ENCODE measurements at regions not wholly inside any gene's neighbourhood (a gene's known extent, or its start where the extent isn't known, plus 50 kb on each side); places are given as distances from the start of the nearest gene placed in this dataset.

DNA sequence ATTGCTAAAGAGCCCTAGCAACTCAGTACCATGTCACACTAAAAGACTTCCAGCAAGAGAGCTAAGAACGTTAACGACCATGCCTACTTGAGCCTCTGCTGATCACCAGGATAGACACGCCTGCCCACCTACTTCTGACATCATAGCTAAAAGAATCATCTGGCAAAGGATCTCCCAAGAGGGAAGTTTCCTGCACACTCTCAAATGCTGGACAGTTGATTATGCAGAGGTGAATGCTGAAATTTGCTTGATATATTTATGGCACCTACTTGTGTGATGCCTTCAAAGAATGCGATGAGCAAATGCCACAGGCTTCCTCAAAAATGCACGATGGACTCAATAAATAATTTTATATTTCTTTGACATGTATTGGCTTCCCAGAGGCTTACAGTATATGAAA lies 113.6 kb downstream of the GALC start:
- no peaks in the 10 kb centered on the region for H3K36me3 ChIP-seq (ENCODE audit: insufficient read depth, low read length)
- no peaks in the 10 kb centered on the region for H3K4me1 ChIP-seq (ENCODE audit: insufficient read depth, low read length)
- H3K9ac ChIP-seq (ENCODE audit: low read depth, low read length), result no peak overlapping the region
- no peaks in the 10 kb centered on the region for H3K9me3 ChIP-seq (ENCODE audit: control insufficient read depth, insufficient read depth, low read length)

DNA sequence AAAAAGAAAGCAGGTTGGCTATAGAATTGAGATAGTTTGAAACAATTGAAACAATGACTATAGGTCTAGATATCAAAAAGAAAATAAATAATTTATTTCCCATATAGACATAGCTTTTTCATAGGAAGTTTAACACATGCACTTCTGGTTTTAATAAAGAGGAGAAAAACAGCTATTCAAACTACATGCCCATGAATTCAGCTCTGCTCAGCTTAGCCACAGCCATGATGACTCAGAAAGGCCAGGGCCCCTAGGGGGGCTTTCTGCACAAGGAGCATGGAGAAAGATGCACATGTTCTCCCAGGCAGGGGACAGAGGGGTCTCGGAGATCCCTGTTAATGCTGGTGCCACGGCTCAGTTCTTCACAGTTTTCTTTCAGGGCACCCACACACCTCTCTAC lies 114.0 kb downstream of the GALC start:
- no peak overlapping the region for H3K9ac ChIP-seq (ENCODE audit: low read depth, low read length)
- H3K9me3 ChIP-seq (ENCODE audit: control insufficient read depth, insufficient read depth, low read length), result no peaks in the 10 kb centered on the region
- H3K36me3 ChIP-seq (ENCODE audit: insufficient read depth, low read length), result no peaks in the 10 kb centered on the region
- H3K4me1 ChIP-seq (ENCODE audit: insufficient read depth, low read length), result no peaks in the 10 kb centered on the region

DNA sequence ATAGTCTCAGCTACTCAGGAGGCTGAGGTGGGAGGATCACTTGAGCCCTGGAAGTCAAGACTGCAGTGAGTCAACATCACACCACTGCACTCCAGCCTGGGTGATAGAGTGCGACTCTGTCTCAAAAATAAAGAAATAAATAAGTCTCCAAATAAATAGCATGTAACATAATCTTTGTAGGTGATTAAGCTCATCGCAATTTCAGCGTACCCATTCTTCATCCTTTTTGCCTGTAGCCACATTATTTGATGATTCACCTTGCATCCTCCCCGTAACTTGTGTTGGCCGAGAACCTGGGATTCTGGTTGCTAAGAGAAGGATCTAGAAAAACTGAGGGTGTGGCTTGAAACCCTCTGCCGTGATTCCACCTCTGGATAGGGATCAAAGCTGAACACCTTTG lies 115.1 kb downstream of the GALC start:
- Histone ChIP-seq H3K9ac (ENCODE audit: low read depth, low read length) (no peak overlapping the region), H3K4me1 (ENCODE audit: insufficient read depth, low read length) (no peaks in the 10 kb centered on the region; the same call in 1 of the 2 replicates), H3K9me3 (ENCODE audit: control insufficient read depth, insufficient read depth, low read length) (no peaks in the 10 kb centered on the region), H3K36me3 (ENCODE audit: insufficient read depth, low read length) (no peaks in the 10 kb centered on the region)

GRCh38 chr14:87874676-87875075 lies 118.3 kb downstream of the GALC start:
- Histone ChIP-seq H3K9ac (ENCODE audit: low read depth, low read length) (no peak overlapping the region), H3K4me1 (ENCODE audit: insufficient read depth, low read length) (no peaks in the 10 kb centered on the region; the same call in 1 of the 2 replicates), H3K36me3 (ENCODE audit: insufficient read depth, low read length) (no peaks in the 10 kb centered on the region), H3K9me3 (ENCODE audit: control insufficient read depth, insufficient read depth, low read length) (no peaks in the 10 kb centered on the region)

DNA sequence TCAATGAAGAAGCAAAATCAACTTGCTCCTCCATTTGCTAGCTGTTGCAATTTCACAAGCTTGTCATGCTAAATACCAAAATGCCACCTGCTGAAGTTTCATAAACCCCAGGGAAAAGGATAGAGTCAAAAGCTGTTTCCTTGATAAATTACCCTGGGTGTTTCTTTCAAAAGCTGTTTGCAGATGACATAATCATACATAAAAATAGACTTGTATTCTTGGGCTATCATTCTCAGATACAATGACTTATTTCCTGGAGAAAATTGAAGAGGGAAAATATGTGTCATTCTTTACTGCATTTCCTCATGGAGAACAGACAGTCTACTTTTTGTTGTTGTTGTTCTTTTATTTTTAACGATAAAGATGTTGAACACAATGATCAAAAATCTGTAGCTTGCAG lies 119.2 kb downstream of the GALC start:
- no peaks in the 10 kb centered on the region for H3K9me3 ChIP-seq (ENCODE audit: control insufficient read depth, insufficient read depth, low read length)
- no peak overlapping the region for H3K9ac ChIP-seq (ENCODE audit: low read depth, low read length)
- H3K36me3 ChIP-seq (ENCODE audit: insufficient read depth, low read length), result no peaks in the 10 kb centered on the region
- H3K4me1 ChIP-seq (ENCODE audit: insufficient read depth, low read length), result no peaks in the 10 kb centered on the region; the same call in 1 of the 2 replicates

DNA sequence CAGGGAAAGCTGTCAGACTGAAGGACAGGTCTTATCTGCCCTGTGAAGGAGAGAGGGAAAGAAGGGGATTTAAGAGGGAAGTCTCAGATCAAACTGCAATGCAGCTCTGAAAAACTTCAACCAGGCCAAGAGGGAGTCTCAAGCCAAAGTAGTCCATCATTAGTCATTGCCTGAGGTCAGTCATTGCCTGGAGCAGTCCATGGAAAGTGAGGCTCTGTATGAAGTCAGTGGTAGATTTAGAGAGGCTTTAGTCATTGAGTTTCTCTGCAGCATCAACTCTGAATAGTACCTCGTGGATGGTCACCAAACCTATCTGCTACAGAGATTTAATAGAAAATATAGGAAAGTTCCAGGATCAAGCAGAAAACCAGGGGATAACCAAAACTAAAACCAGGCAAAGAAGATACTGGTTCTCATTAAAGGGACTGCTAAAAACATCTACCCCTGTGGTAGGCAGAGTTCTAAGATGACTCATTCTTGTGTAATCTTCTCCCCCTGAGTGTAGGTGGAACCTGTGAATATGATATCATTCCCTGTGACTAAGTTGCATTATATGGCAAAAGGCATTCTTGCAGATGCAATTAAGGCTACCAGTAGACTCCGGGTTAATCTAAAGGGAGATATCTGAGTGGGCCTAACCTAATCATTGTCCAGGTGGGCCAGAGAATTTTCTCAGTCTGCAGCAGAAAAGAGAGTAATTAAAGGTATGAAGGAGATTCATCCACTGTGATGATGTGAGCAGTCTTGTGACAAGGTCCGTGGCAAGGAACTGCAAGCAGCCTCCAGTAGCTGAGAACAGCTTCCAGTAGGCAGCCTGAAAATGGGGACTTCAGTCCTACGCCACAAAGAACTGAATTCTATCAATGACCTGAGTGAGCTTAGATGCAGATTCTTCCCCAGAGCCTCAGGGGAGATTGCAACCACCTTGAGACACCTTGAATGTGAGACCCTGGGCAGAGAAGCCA lies 123.1 kb downstream of the GALC start:
- Histone ChIP-seq H3K9me3 (ENCODE audit: control insufficient read depth, insufficient read depth, low read length) (no peaks in the 10 kb centered on the region), H3K9ac (ENCODE audit: low read depth, low read length) (no peak overlapping the region), H3K4me1 (ENCODE audit: insufficient read depth, low read length) (no peaks in the 10 kb centered on the region; the same call in 1 of the 2 replicates), H3K36me3 (ENCODE audit: insufficient read depth, low read length) (no peaks in the 10 kb centered on the region)

GRCh38 chr14:87868920-87869319 lies 124.1 kb downstream of the GALC start:
- Histone ChIP-seq H3K9me3 (ENCODE audit: control insufficient read depth, insufficient read depth, low read length) (no peaks in the 10 kb centered on the region), H3K4me1 (ENCODE audit: insufficient read depth, low read length) (no peaks in the 10 kb centered on the region; the same call in 1 of the 2 replicates), H3K36me3 (ENCODE audit: insufficient read depth, low read length) (no peaks in the 10 kb centered on the region), H3K9ac (ENCODE audit: low read depth, low read length) (no peak overlapping the region)

- Histone ChIP-seq H3K4me1 (ENCODE audit: insufficient read depth, low read length) (no peaks in the 10 kb centered on the region), H3K36me3 (ENCODE audit: insufficient read depth, low read length) (no peaks in the 10 kb centered on the region), H3K9ac (ENCODE audit: low read depth, low read length) (no peak overlapping the region), H3K9me3 (ENCODE audit: control insufficient read depth, insufficient read depth, low read length) (no peaks in the 10 kb centered on the region)
These were observed 126.9 kb downstream of the GALC start for GRCh38 chr14:87866116-87866515.

- Histone ChIP-seq H3K36me3 (ENCODE audit: insufficient read depth, low read length) (no peaks in the 10 kb centered on the region), H3K9me3 (ENCODE audit: control insufficient read depth, insufficient read depth, low read length) (no peaks in the 10 kb centered on the region), H3K9ac (ENCODE audit: low read depth, low read length) (no peak overlapping the region), H3K4me1 (ENCODE audit: insufficient read depth, low read length) (no peaks in the 10 kb centered on the region)
These were observed 128.4 kb downstream of the GALC start for GRCh38 chr14:87864356-87865270.

- H3K4me1 ChIP-seq (ENCODE audit: insufficient read depth, low read length), result no peaks in the 10 kb centered on the region
- H3K36me3 ChIP-seq (ENCODE audit: insufficient read depth, low read length), result no peaks in the 10 kb centered on the region
- H3K9me3 ChIP-seq (ENCODE audit: control insufficient read depth, insufficient read depth, low read length), result no peaks in the 10 kb centered on the region
- no peak overlapping the region for H3K9ac ChIP-seq (ENCODE audit: low read depth, low read length)
These were observed 129.9 kb downstream of the GALC start for GRCh38 chr14:87863047-87863446.

GRCh38 chr14:87852107-87852506 lies 140.9 kb downstream of the GALC start:
- H3K36me3 ChIP-seq (ENCODE audit: insufficient read depth, low read length), result no peaks in the 10 kb centered on the region
- H3K9me3 ChIP-seq (ENCODE audit: control insufficient read depth, insufficient read depth, low read length), result no peaks in the 10 kb centered on the region
- H3K4me1 ChIP-seq (ENCODE audit: insufficient read depth, low read length), result no peaks in the 10 kb centered on the region
- H3K9ac ChIP-seq (ENCODE audit: low read depth, low read length), result no peak overlapping the region

DNA sequence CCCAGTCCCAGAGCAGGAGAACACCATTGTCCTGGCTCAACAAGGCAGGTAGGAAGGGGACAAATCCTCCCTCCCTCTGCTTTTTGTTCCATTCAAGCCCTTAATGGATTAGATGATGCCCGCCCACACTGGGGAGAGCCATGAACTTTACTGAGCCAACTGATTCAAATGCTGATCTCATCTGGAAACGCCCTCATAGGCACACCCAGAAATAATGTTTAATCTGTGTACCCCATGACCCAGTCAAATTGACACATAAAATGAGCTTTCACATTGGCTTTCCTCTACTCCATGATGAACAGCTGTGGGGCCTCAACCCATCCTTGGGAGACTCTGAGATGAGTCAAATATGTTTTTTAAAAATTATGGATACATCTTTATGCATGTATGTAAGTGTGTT lies 141.8 kb downstream of the GALC start:
- no peaks in the 10 kb centered on the region for H3K36me3 ChIP-seq (ENCODE audit: insufficient read depth, low read length)
- no peaks in the 10 kb centered on the region for H3K4me1 ChIP-seq (ENCODE audit: insufficient read depth, low read length)
- no peaks in the 10 kb centered on the region; the same call in 1 of the 2 replicates for H3K9me3 ChIP-seq (ENCODE audit: control insufficient read depth, insufficient read depth, low read length)
- no peak overlapping the region for H3K9ac ChIP-seq (ENCODE audit: low read depth, low read length)

DNA sequence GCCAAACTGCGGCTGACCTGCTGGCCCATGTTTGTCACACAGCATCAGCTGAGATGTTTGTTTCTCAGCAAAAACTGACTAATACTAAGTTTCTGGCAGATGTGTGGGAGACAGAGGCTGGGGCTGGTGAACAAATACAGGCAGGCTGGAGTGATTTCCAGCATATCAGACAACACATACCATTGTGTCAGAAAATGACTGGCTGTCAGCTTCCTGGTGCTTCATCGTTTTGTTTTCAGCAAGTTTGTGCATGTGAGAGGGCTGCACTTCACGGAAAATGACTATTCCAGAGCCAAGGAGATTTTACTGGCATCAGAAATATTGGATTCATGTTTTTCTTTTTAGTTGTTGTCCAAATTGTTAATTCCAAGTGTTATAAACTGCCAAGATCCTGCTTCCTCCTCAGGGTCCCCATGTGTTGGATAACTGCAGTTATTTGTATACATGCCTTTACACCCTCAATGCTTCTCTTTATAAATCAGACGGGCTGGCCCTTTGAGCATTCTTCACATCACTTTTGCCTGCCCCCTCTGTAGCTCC lies 145.7 kb downstream of the GALC start:
- Histone ChIP-seq H3K9me3 (ENCODE audit: control insufficient read depth, insufficient read depth, low read length) (no peaks in the 10 kb centered on the region; the same call in 1 of the 2 replicates), H3K4me1 (ENCODE audit: insufficient read depth, low read length) (no peaks in the 10 kb centered on the region), H3K36me3 (ENCODE audit: insufficient read depth, low read length) (no peaks in the 10 kb centered on the region), H3K9ac (ENCODE audit: low read depth, low read length) (no peak overlapping the region)

DNA sequence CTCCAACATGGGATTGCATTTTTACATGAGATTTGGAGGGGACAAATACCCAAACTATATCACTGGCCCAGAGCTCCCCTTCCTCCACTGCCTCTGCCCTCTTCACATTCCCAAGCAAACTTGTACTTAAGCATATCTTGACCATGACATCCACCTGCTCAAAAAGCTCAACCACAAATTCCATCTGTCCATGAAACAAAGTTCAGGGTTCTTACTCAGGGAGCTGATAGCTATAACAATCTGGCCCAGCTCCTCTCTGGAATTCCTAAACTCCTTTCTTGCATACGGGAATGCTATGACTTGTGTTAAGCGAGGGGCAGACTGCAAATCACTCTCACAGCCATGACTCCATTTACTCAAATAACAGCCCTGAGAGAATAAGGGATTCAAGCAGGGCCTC lies 152.1 kb downstream of the GALC start:
- H3K9me3 ChIP-seq (ENCODE audit: control insufficient read depth, insufficient read depth, low read length), result no peaks in the 10 kb centered on the region
- H3K9ac ChIP-seq (ENCODE audit: low read depth, low read length), result no peak overlapping the region
- no peaks in the 10 kb centered on the region for H3K4me1 ChIP-seq (ENCODE audit: insufficient read depth, low read length)

More for the DNA sequence above, 152.1 kb downstream of the GALC start:
- no peaks in the 10 kb centered on the region for H3K36me3 ChIP-seq (ENCODE audit: insufficient read depth, low read length)

All from ES-I3 (cell line).